H1 (cell line): ENCODE measurements at regions not wholly inside any gene's neighbourhood (a gene's known extent, or its start where the extent isn't known, plus 50 kb on each side); places are given as distances from the start of the nearest gene placed in this dataset.

Experiments used
- HDAC2 ChIP-seq, 2 experiments: fragments of 300-600 bp in 1 of 2; sonication (generic) in 1 of 2; IDR thresholded peaks; 2 replicates each; pipeline ENCODE4 v1.6.1; 2011 to 2012; ENCODE audit warnings: low read depth in 2 of 2, low read length in 2 of 2, mild to moderate bottlenecking in 2 of 2, moderate library complexity in 2 of 2, borderline replicate concordance in 1 of 2, inconsistent platforms in 1 of 2
- KDM4A ChIP-seq: IDR thresholded peaks from one replicate; pipeline ENCODE4 v1.7.1; 2012; ENCODE audit warnings: low read depth, mild to moderate bottlenecking, moderate library complexity, low read length, inconsistent platforms; ENCODE audit not compliant: severe bottlenecking
- MAFK ChIP-seq: IDR thresholded peaks from 2 replicates; pipeline ENCODE4 v1.6.1; 2012; ENCODE audit warnings: low read depth, mild to moderate bottlenecking, improper control_type of control experiment, low read length
- POLR2A ChIP-seq, 2 experiments: IDR thresholded peaks; 1 replicate in 1 of 2; 2 replicates in 1 of 2; pipeline ENCODE4 v1.6.1; 2011; ENCODE audit warnings: low read depth in 2 of 2, low read length in 2 of 2, mild to moderate bottlenecking in 2 of 2; ENCODE audit errors: control extremely low read depth in 1 of 2
- POLR2AphosphoS5 ChIP-seq: IDR thresholded peaks from 2 replicates; pipeline ENCODE4 v1.6.1; 2011; ENCODE audit warnings: low read depth, low read length
- RFX5 ChIP-seq: IDR thresholded peaks from 2 replicates; pipeline ENCODE4 v1.6.1; 2011; ENCODE audit warnings: low read depth, low read length, improper control_type of control experiment, borderline replicate concordance
- YY1 ChIP-seq: IDR thresholded peaks from 2 replicates; pipeline ENCODE4 v1.6.1; 2011; ENCODE audit warnings: low read depth, mild to moderate bottlenecking, low read length
- TF ChIP-seq, protein P1 (sequence below), 3 experiments: IDR thresholded peaks; 1 replicate in 2 of 3; 2 replicates in 1 of 3; pipeline versions ENCODE4 v1.5.1 to v1.6.1; 2011; ENCODE audit warnings: low read length in 3 of 3, mild to moderate bottlenecking in 3 of 3, inconsistent platforms in 2 of 3, low read depth in 1 of 3, moderate library complexity in 1 of 3; ENCODE audit not compliant: insufficient read depth in 1 of 3; ENCODE audit errors: control extremely low read depth in 1 of 3
- TF ChIP-seq, protein P2 (sequence below): IDR thresholded peaks from 2 replicates; pipeline ENCODE4 v1.6.1; 2012; ENCODE audit warnings: low read length, inconsistent platforms
- TF ChIP-seq, protein P3 (sequence below): IDR thresholded peaks from 2 replicates; pipeline ENCODE4 v1.6.1; 2012; ENCODE audit warnings: inconsistent platforms

DNA sequence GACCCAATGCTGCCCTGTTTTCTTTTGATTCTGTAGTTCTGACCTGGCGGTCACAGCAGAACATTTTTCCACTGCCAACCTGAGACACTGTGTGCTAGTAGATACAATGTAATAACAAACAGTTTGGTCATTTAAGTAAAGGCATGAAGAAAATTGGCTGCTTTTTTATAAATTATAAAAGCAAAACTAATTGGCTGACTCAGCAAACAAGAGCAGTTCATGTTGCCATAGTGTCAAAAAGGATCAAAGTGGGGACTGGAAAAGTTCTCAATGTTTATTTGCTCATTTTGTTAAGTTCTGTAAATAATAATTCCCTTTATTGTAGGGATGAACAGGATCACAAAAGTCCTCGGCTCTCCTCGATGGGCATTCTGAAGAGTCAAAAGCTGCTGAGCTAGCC is 599.5 kb downstream of the PKHD1 start:
- TF ChIP-seq, protein P1, sequence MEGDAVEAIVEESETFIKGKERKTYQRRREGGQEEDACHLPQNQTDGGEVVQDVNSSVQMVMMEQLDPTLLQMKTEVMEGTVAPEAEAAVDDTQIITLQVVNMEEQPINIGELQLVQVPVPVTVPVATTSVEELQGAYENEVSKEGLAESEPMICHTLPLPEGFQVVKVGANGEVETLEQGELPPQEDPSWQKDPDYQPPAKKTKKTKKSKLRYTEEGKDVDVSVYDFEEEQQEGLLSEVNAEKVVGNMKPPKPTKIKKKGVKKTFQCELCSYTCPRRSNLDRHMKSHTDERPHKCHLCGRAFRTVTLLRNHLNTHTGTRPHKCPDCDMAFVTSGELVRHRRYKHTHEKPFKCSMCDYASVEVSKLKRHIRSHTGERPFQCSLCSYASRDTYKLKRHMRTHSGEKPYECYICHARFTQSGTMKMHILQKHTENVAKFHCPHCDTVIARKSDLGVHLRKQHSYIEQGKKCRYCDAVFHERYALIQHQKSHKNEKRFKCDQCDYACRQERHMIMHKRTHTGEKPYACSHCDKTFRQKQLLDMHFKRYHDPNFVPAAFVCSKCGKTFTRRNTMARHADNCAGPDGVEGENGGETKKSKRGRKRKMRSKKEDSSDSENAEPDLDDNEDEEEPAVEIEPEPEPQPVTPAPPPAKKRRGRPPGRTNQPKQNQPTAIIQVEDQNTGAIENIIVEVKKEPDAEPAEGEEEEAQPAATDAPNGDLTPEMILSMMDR (IDR thresholded peaks at IDR 0.05; ENCODE audit: control extremely low read depth in 1 of 3, insufficient read depth in 1 of 3, low read depth in 1 of 3, low read length in 3 of 3) = no peak
- peak; percentile 81; the same call in 1 of the 2 replicates for TF ChIP-seq MAFK
- no peak for TF ChIP-seq KDM4A
- no peak for TF ChIP-seq HDAC2 (IDR thresholded peaks at IDR 0.05; ENCODE audit: borderline replicate concordance in 1 of 2, low read depth in 2 of 2, low read length in 2 of 2)
- TF ChIP-seq POLR2A (IDR thresholded peaks at IDR 0.05; ENCODE audit: control extremely low read depth in 1 of 2, low read depth in 2 of 2, low read length in 2 of 2) = no peak
- TF ChIP-seq YY1 = no peak
- TF ChIP-seq RFX5 = no peak
- TF ChIP-seq, protein P2, sequence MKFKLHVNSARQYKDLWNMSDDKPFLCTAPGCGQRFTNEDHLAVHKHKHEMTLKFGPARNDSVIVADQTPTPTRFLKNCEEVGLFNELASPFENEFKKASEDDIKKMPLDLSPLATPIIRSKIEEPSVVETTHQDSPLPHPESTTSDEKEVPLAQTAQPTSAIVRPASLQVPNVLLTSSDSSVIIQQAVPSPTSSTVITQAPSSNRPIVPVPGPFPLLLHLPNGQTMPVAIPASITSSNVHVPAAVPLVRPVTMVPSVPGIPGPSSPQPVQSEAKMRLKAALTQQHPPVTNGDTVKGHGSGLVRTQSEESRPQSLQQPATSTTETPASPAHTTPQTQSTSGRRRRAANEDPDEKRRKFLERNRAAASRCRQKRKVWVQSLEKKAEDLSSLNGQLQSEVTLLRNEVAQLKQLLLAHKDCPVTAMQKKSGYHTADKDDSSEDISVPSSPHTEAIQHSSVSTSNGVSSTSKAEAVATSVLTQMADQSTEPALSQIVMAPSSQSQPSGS = no peak
- no peak for TF ChIP-seq POLR2AphosphoS5
- TF ChIP-seq, protein P3, sequence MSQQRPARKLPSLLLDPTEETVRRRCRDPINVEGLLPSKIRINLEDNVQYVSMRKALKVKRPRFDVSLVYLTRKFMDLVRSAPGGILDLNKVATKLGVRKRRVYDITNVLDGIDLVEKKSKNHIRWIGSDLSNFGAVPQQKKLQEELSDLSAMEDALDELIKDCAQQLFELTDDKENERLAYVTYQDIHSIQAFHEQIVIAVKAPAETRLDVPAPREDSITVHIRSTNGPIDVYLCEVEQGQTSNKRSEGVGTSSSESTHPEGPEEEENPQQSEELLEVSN = no peak
